Sciatic nerve (tissue), 2 donors: ENCODE measurements at regions not wholly inside any gene's neighbourhood (a gene's known extent, or its start where the extent isn't known, plus 50 kb on each side); places are given as distances from the start of the nearest gene placed in this dataset.
"Not testable (repeated sequence)": the region's sequence is repeated elsewhere in the genome, so short reads cannot be mapped to it uniquely, and the experiment has no call there.

Experiments
- ATAC-seq: fragments of 200-7000 bp; cut with Tn5 transposase; one replicate; pipeline ENCODE4 v1.9.1; 2020; ENCODE audit warnings: mild to moderate bottlenecking, moderate library complexity
- DNase-seq: peaks from one replicate; pipeline ENCODE4 v3.0.0-alpha.2; 2020; ENCODE audit warnings: low spot score
- intact Hi-C: fragments of 100-400 bp; cut with DNase I; formaldehyde crosslinking; loops from one replicate; pipeline ENCODE4 v1.14.2; 2022
- donor health status: DM: no; HTN: no; CAD: no.
- donor health status: DM: no; HTN: no; CAD: no.

DNA sequence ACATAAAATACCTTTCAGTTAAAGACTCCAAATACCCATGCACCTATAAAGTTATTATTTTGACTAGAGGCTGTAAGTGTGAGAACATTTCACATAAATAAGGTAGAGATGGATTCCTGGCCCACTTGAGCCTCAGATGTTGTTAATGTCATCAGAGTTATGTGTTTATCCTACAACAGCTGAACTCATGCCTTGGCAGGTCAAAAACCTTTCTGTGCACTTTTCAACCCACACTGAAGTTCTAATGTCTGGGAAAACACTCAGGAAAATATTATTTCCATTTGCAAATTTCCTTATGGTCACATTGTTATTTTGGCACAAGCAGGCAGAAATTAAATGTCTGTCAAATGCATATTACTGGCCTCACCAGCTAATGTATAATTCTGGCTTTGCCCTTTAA lies 209.2 kb downstream of the LNPK start:
- DNase-seq (no peak), ATAC-seq (no peak)
- intact Hi-C loops, result no loop called here

DNA sequence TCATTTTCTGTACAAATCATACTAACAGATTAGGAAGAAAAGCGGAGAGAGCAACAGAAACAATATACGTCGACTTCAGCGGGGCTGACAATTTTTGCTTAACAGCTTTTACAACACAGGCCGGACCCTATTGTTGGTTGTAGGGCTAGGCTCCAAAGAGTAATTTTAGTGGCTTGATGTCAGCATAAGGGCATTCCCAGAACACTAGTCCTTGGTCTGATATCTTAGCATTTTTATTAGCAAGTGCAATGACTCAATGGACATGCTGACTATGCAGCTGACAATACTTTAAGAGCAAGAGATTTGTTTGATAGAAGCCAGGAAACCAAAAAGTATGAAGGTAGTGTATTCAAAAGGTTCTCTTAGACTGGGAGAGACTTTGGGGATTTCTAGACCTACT lies 209.9 kb downstream of the LNPK start:
- ATAC-seq (no peak), DNase-seq (no peak)
- intact Hi-C loops, result no loop called here

DNA sequence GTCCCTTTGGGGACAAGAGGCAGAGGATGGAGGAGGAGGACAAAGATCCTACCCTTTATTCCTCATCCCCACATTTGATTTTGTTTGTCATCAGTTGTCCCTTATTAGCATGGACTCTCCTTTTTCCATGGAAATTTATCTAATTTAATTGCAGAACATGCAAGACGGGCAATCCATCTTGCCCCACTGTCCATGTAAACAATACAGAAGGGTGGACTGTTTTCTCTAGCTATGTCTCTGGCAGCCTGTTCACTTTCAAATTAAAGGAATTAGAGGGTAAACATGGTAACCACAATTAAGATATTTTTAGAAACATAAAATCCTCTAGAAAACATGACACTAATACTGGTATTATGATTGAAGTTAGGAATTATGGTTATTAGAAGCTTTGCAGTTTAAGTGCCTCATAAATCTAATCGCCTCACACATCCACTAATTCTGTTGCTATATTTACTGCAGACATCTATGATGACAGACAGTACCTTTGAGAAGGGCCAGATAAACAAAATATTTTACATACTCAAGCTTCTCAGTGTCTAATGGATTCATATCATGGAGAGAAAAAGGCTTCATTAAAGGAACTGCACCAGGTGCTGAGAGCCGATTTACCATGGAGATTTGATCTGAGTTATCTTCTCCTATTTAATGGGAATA lies 215.5 kb downstream of the LNPK start:
- no peak for ATAC-seq
- intact Hi-C loops, result no loop called here
- DNase-seq, result no peak

DNA sequence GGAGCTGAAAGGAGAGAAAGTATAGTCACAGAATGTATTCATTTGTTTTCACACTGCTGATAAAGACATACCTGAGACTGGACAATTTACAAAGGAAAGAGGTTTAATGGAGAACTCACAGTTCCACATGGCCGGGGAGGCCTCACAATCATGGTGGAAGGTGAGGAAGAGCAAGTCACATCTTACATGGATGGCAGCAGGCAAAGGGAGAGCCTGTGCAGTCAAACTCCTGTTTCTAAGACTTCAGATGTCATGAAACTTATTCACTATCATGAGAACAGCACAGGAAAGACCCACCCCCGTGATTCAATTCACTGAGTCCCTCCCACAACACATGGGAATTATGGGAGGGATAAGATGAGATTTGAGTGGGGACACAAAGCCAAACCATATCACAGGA lies 224.7 kb downstream of the LNPK start:
- DNase-seq, intact Hi-C loops, ATAC-seq: not testable (repeated sequence)

DNA sequence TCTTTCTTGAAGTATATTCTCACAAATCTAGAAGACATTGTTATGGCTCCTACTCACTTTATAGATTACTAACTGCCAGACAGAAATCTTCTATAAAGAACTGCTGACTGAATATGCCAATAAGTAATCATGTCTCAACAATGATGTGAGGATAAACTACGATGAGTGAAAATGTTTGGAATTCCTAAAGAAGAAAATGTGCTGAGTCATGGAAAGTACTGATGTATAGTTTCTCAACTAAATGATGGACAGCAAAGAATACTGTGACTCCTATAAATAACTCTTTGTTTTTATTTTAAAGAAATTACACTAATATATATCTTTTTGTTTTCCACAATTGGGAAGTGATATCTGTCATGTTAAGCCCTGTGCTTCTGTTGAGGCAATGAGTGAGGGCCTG lies 232.9 kb downstream of the LNPK start:
- intact Hi-C loops, result no loop called here
- no peak for ATAC-seq
- DNase-seq, result no peak

DNA sequence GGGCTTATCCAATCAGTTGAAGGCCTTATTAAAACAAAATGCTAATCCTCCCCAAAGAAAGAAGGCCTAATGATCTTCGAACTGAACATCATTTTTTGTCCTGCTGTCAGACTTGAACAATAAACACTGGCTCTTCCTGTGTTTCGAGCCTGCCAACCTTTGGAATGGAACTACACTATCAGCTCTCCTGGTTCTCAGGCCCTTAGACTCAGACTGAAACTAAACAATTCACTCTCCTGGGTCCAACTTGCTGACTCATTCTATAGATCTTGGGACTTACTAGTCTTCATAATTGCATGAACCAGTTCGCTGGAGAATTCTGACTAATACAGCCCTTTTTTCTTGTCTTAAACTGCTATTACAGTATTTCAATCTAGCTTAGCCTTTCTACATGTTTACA lies 235.2 kb downstream of the LNPK start:
- intact Hi-C loops, result no loop called here
- DNase-seq, result no peak
- ATAC-seq, result no peak

DNA sequence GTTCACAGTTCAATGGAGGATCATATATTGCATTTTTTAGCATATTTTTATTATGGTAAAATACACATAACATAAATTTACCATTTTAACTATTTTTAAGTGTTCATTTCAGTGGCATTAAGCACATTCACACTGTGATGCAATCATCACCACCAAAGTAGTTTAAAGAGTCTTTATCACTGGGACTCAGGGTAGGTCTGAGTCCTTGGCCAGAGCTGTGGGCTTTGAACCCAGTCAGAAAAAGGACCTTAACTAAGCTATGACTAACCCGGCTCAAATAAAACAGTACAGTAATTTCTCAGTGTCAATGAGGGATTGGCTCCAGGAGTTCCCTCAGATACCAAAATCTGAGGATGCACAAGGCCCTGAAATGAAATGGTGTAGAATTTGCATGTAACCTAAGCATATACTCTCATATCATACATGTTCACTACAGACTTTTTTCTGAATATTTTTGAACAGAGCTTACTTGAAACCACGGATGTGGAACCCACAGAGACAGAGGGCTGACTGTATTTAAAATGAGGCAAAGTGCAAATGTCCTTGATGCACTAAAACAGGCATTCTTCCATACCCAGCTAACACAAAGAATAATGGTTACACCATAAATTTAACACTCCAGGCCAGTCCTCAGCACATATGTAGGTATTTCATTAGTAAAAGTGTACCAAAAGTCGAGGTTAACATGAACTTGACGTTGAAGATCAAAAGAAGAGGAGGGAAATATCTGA lies 246.2 kb downstream of the LNPK start:
- DNase-seq (no peak), ATAC-seq (no peak)
- intact Hi-C loops, result no loop called here

DNA sequence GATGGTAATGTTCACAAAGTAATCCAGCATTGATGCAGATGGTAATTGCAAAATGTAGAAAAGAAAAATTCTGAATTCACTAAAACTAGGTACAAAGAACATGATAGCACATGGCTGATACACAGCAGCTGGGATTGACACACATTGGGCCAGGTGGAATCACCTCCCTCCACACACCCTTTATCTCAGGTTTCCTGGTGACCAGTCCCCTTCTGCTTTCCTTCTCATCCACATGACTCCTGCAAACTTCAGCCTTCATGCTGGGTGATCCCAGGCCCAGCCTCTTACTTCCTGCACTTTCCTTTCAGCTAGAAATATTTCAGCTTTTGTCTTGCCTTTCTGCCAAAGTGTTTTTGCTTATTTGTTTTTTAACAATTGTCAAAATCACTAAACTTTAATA lies 246.9 kb downstream of the LNPK start:
- DNase-seq (no peak), ATAC-seq (no peak)
- intact Hi-C loops, result no loop called here

DNA sequence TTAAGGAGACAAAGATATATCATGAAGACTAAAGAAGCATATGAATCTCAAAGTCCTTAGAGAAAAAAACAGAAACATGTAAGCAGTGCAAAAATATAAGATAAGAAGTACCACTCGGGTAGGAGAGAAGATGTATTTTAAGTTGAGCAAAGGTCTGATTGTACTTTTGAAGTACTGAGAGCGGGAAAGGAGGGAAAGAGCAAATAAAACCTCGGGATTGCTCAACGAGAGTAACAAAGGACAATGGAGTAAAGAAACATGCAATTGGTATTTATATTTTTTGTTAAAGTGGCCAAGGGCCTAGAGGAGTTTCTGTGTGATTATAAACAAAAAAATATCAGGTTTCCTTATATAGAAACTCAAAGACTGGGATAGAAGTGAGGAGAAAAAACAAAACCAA lies 251.9 kb downstream of the LNPK start:
- ATAC-seq (no peak), DNase-seq (no peak)
- intact Hi-C loops, result no loop called here

DNA sequence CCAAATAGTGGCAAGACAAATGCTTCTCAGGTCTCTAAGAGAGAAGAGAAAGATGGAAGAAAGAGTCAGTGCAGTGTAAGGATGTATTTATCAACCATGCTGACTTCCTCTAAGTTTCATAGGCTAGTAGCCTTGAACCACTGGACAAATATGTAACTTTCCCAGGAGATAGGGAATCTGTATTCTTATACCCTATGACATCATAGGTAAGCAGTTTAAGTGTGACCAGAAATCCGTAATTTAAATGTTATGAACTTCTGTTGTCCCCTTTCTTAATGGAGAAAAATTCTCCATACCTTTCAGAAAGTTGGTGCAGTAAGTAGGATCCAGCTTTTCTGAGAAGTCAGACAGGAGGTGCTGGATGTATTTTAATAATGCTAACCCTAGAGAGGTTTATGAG lies 256.2 kb downstream of the LNPK start:
- intact Hi-C loops, result no loop called here
- ATAC-seq (no peak), DNase-seq (no peak)

DNA sequence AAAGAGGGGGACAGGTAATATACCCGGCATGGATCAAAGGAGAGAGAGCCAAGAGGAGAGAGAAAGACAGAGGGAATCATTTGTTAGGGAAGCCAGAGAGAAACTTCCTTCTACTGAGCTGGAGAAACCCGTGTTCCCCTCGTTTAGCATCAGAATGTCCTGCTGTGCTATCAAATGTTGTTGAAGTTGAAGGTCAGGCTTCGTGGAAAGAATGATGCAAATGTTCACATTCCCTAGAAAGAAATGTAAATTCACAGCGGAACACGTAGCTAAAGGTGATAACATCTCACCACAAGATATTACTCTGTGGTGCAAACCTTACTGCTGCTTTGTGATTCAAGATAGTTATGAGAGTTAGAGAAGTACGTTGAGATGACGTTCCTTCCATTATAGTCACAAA lies 258.1 kb downstream of the LNPK start:
- no peak for ATAC-seq
- intact Hi-C loops, result no loop called here

DNA sequence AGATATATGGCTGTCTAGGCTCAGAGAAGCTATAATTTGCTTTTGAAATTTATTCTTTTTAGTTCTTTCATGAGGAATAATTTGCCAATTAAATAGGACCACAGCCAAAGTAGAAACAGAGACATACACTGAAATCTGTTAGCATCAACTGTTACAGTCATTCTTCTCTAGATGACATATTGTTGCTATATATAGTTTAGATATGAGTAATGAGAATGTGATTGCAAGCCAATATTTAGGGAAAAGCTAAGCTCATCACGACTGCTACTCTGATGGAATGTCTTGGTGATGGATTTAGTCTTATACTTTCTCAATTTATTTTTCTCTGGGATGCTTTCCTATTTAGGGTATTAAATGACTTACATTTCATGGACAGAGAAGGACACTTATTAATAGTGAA lies 259.1 kb downstream of the LNPK start:
- no peak for DNase-seq
- intact Hi-C loops, result no loop called here
- ATAC-seq, result no peak

More for the DNA sequence above, 258.1 kb downstream of the LNPK start:
- no peak for DNase-seq

DNA sequence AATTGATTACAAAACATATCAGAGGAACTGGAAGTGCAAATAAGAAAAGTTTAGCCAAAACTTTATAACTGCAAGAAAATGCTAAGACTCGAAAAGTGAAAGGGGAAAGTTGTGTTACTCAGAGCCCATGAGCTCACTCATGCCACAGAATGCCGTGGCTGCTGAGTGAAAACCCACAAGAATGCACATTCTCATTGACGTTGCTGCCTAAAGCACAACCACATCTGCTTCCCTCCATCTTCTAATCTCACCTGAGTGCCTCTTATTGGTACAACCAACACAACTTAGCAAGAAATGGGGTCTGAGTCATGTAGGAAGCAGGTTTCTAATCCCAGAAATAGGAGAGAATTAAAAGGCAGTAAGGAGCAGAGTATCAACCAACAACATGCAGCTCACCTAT lies 259.7 kb downstream of the LNPK start:
- no peak for ATAC-seq
- intact Hi-C loops, result no loop called here
- no peak for DNase-seq

DNA sequence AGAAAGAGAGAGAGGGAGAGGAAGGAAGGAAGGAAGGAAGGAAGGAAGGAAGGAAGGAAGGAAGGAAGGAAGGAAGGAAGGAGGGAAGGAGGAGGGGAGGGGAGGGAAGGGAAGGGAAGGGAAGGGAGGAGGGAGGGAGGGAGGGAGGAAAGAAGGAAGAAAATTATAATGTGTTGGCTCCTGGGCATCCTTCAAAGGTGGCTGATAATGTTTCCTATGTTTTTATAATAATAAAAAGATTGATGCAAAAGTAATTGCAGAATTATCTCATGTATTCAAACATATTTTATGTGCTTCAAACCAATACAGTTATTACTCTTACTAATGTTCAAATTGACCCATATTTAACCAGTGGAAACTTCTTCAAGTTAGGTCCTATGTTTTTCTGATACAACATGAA lies 260.9 kb downstream of the LNPK start:
- DNase-seq (no peak), ATAC-seq (no peak)
- intact Hi-C loops, result no loop called here

DNA sequence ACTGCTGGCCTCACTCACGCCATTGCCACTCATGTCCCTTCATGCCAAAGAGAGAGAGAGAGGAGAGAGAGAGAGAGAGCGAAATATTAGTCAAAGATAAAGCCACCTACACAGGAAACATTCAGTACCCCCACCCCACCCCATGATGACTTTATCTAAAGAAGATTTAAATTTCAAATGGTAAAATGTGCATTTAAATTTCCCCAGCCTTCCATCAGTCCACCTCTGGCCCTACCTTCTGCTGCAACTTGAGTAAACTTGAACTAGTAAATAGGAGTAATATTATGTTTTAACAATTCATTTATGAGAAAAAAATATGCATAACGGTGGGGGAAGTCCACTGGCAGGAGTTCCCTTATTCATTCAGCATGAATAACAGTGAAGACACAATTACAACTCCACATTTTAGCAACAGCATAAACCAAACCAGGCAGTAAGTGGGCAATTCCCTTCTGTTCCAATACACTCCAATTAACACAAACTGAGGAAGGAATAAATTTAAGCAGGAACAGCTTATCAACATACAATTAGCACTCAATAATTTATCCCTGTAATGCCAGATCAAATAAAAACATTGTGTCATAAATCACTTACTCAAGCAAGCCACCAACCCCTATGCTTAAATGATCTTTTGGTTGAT lies 264.2 kb downstream of the LNPK start:
- intact Hi-C loops, result no loop called here
- DNase-seq, result no peak

DNA sequence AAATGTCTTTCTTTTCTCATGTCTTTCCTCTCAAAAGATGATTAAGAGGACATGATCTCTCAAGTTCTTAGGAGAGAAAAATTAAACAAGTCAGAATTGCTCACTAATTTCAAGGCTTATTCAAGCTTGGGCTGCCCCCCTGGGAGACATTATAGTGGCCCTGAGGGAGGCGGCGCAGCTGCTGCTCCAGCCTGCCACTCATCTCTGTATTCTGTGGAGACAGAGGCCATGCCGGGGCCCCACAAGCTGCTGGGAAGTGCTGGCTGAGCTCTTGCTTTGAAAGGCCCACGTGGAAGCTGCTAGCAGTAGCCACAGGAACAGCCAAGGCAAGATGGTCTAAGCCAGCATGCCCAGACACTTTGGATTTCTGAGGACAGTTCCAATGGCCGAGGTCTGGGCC lies 267.4 kb downstream of the LNPK start:
- ATAC-seq (no peak), DNase-seq (no peak)
- intact Hi-C loops, result no loop called here

More for the DNA sequence above, 264.2 kb downstream of the LNPK start:
- no peak for ATAC-seq

DNA sequence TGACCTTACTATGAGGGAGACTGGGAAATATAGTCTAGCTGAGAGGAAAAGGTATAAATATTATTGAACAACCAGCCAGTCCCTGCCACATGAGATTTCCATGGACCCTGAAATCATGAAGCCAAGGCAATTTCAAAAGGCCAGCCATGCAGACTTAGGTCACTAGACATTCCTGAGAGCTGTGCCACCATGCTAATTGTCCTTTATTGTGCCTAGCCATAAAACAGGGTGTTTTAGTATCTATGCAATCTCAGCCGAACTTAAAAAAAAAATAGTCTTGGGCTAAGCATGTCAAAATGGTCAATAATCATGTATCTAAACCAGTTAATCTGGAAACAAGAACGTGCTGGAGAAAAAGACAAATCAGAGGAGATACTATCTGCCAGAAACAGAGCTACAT lies 269.5 kb downstream of the LNPK start:
- no peak for DNase-seq
- ATAC-seq, result no peak
- intact Hi-C loops, result no loop called here

DNA sequence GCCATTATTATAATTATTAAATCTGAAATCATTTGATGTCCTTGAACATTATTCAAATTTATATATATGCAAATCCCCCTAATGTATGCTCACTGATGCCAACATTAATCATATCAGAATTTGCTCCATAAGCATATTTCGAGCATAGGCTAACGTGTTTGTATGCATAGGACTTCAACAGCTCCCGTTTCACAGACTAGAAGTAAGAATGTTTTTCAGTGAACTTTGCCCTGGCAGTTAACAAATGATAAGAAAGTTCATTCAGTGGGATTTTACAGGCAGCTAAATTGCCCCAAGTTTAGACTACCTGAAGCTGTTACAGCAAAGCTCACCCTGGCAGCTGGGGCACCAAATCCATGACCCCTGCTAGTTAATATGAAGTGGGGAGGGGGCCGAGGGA lies 272.0 kb downstream of the LNPK start:
- ATAC-seq (no peak), DNase-seq (no peak)
- intact Hi-C loops, result no loop called here

DNA sequence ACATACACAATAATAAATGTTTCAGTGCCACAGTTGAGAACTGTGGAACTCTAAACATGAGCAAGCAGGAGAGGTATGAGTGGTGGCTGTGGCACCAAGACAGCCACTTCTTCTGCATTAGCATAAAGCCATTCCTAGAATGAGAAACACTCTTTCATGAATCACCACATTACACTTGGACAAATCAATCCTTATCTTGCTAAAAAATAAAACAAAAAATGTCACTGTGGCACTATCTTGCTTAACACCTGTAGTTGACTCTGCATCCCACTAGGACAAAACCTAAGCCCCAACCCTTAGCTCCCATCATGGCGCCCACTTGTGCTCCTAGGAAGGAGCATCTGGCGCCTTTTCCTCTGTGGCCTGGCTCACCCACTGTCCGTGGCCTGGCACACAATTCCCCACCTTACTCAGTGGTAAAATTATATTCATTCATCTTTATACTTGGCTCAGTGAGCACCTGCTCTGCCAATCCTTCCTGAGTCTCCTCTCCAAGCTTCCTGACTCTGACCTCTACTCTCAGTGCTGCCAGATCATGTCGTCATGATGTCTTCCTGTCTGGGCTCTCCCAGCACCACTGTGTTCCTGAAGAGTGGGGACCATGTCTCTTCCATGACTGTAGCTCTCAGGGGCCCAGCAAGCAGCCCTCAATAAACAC lies 272.9 kb downstream of the LNPK start:
- ATAC-seq, result no peak
- intact Hi-C loops, result no loop called here
- no peak for DNase-seq

DNA sequence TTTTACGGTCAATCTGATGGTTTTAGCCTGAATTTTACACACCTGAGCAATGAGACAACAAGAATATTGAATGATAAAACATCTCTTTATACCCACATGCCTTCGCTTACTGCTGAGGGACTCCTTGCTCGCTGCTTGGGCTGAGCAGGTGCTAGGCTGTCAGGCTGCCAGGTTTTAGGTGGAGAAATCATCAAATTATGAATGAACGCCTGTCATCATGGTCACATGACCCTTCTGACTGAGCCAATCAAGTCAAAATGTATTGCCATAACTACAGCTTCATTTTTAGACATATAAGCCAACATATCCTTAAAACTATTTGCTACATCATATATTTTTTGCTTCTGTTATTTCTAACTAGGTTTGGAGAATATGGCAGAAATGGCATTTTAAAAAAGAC lies 274.0 kb downstream of the LNPK start:
- no peak for DNase-seq
- intact Hi-C loops, result no loop called here
- ATAC-seq, result no peak
